CD1c-positive myeloid dendritic cell (primary cell): ENCODE measurements at regions not wholly inside any gene's neighbourhood (a gene's known extent, or its start where the extent isn't known, plus 50 kb on each side); places are given as distances from the start of the nearest gene placed in this dataset.

Source experiments
- DNase-seq: peaks from one replicate; pipeline ENCODE4 v3.0.0-alpha.2; 2016; ENCODE audit errors: extremely low spot score

GRCh38 chr6:150651808-150652470 is 52.3 kb downstream of the PLEKHG1 start:
- DNase-seq: no peak

- DNase-seq: no peak
Observed at GRCh38 chr6:150652848-150653613, 53.3 kb downstream of the PLEKHG1 start.

GRCh38 chr6:150654608-150655007 is 54.9 kb downstream of the PLEKHG1 start:
- no peak for DNase-seq

DNA sequence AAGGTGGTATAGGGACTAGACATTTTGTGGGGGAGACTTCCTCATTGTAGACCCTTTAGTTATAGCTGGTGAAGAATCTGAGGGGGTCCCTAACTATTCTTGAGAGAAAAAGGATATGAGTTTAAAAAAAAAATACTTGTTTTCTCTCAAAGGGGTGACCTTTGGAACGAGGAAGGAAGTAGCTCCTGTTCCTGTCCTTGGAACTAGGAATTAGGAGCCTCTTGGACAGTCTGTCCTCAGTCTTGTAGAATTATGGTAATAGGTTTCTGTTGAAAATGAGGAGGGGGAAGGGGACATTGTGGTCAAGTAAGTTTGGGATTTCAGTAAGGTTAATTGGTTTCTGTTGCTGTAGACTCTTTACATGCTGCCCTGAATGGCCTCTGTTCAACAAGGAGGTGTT is 56.5 kb downstream of the PLEKHG1 start:
- no peak for DNase-seq

GRCh38 chr6:150658421-150658820 is 58.7 kb downstream of the PLEKHG1 start:
- DNase-seq: no peak

GRCh38 chr6:150659046-150659763 is 59.5 kb downstream of the PLEKHG1 start:
- no peak for DNase-seq

DNA sequence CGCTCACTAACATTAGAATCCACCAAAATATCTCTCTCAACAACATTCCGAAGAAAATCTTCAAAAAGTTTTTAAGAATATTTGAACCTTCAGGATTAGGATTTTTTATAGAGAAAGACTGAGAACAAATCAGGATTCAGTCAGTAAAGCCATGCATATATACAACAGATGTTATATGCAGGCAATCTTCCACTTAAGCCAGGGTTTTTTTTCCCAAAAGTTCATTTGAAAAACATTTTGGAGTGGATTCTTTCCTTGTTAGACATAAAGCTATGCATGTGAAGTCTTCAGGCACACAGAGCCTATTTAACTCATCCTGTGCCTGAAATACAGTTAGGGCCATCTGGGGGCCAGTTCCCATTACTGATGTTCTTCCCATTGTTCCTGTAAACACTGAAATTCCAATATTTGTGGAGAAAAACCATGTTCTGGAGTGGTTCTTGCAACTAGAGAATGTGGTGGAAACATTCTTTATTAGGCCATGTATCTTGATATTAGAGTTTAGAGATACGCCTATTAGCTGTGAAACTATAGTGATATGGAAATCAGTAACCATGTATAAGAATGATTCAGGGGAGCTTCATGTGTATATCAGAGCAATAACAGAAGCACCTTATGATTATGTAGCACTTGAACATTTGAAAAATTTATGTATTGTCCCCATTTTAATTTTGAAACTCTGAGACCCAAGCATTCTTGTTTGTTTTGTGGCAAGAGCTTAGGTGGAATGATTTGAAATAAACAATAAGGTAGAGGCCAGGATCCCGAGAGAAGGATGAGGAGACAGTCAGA is 61.7 kb downstream of the PLEKHG1 start:
- DNase-seq: no peak

- no peak for DNase-seq
Observed at GRCh38 chr6:150662814-150663213, 63.1 kb downstream of the PLEKHG1 start.

DNA sequence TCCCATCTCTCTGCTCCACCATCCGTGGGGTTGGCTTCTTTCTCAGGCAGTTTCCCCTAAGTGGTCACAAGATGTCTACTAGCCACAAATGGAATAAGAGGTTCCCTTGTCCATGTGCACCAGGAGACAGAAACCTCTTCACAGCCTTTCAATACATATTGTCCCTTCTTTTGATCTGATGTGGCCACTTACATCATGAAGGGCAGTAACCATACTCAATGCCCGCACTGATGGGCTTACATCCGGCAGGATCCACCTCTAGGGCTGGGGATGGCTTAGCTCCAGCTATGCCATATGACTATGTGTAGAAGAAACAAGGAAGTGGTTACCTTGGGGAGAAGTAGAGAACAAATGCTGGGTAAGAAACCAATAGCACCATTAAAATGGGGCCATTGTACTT is 64.4 kb downstream of the PLEKHG1 start:
- DNase-seq: no peak

DNA sequence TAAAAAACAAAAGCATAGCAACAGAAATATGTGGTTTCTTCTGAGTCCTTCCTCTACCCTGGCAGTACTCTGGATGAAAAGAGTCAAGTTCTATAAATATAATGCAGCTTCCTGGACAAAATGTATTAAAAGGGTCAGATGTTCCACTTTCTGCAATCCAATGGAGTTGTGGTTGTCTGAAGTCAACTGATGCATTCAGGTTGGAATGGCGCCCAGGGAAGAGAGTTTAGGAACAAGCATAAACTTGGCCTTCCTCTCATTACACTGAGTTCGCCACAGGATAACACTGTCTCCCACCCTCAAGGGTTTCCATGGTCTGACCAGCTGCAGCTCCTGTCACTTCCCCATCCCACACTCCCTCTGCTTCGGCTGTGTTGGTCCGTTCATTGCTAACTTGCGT is 66.4 kb downstream of the PLEKHG1 start:
- no peak for DNase-seq

DNA sequence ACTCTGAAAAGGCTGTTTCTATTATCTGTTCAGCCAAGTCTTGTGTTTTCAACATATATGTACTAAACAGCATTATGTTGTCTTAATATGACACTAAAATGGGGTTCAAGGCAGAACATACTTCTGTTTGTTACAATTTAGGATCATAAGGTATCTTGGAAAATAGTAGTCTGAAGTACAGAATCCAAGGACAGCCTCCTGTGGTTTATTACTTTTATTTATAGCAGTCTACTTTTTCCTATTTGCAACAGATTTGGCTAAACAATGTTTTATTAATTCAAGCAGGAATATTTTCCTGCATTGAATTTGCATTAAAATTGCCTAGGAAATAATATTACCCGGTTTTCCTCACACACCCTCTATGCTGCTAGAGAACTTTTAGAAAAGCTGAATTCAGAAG is 67.7 kb downstream of the PLEKHG1 start:
- DNase-seq: no peak

- DNase-seq: no peak
Observed at GRCh38 chr6:150667977-150668716, 68.5 kb downstream of the PLEKHG1 start.

DNA sequence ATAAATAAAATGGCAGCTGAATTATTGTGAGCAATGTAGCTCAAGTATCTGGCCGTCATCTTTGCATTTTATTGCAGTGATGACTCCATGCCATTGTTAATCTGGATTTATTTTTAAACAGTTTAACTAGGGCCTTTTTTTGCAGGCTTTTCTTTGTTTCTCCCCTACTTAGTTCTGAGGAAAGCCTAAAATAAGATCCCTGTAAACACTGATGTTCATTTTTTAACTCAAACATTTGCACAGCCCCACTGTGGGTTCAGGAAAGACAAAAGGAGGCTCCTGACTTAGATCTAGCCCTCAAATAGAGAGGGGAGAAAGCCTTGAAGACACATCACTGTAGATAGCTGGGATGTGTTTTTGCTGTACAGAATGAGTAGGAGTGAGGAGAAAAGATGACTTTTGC is 69.2 kb downstream of the PLEKHG1 start:
- DNase-seq: no peak

DNA sequence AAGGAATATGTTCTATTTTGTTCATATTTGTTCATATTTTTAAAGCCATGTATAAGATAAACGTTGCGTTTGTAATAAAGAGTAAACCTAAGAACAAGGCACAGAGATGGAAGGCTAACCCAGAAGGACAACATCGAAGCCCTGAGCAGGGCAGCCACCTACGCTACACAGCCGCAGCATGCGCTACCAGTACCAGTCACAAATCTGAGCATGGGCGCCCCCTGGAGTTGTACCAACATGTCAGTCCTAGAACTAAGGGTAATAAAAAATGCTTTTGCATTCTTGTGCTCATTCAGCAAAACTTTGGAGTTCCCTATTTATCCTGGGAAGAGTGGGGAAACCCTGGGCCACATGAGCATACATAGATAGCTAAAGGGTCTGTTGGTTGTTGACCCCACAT is 70.6 kb downstream of the PLEKHG1 start:
- no peak for DNase-seq

DNA sequence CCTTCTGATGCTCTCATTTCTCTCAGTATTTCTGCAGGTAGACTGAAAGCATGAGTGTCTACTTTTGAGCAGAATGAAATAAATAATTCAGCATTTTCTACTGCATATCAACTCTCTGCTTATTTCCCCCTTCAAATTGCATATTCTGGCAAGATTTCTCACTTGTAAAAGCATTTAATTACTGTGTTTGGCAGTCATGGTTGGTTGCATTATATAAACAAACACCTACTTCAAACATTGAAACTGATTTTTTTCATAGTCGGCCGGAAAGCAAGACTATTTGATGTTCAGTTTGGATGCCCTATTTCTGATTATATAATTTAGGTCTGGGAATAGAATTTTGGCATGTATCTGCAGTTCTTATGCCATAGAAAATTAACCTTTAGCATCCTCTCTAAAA is 73.1 kb downstream of the PLEKHG1 start:
- DNase-seq: no peak

- DNase-seq: no peak
Observed at GRCh38 chr6:150673720-150674346, 74.1 kb downstream of the PLEKHG1 start.

GRCh38 chr6:150676344-150676743 is 76.7 kb downstream of the PLEKHG1 start:
- DNase-seq: no peak

DNA sequence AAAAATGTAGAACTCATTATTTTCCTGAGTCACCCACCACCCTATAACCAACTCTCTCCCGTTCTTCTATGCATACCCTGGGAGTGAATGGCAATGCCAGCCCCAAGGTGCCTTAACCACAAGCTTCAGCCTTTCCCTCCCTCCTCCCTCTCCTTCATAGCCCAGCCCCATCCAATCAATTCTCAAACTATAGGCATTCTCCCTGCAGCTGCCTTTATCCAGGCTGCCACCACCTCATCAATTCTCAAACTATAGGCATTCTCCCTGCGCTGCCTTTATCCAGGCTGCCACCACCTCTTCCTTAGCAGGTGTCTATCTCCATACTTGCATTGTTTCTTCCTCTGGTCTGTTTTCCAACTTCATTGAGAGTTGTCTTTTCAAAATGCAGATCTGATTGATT is 77.1 kb downstream of the PLEKHG1 start:
- no peak for DNase-seq

DNA sequence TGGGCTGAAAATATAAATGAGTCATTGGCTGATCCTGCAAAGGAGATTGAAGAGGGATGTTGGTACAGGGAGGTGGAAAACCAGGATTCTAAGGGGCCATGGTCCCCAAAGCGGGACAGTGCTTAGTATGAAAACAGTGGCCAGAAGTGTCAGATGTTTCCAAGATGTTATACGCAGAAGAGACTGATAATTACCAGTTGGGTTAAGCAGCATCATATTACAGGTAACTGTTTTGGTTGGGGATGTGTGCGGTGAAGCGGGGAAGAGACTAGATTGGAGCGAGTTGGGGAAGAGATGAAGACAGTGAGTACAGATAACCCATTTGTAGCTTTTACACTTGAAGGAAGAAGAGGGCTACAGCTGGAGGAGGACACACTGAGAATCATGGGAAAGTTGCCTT is 80.8 kb downstream of the PLEKHG1 start:
- DNase-seq: no peak

- DNase-seq: no peak
Observed at GRCh38 chr6:150681578-150682395, 82.1 kb downstream of the PLEKHG1 start.
